SK-N-MC (cell line): ENCODE measurements at regions not wholly inside any gene's neighbourhood (a gene's known extent, or its start where the extent isn't known, plus 50 kb on each side); places are given as distances from the start of the nearest gene placed in this dataset.
"Not testable (repeated sequence)": the region's sequence is repeated elsewhere in the genome, so short reads cannot be mapped to it uniquely, and the experiment has no call there.

Experiments
- DNase-seq: peaks from one replicate; pipeline ENCODE4 v3.0.0-alpha.2; 2011; ENCODE audit warnings: low read depth, low spot score
- H3K27ac ChIP-seq: fragments of 200-600 bp; sonication (generic); 2 replicates; pipeline ENCODE4 v1.5.1; 2016; ENCODE audit warnings: mixed run types
- H3K36me3 ChIP-seq: fragments of 200-600 bp; sonication (generic); 2 replicates; pipeline ENCODE4 v1.6.1; 2017; ENCODE audit warnings: antibody characterized with exemption, low read length, mixed read lengths; ENCODE audit not compliant: insufficient read depth
- H3K4me3 ChIP-seq: fragments of 200-600 bp; sonication (generic); 2 replicates; pipeline ENCODE4 v1.5.1; 2016
- H3K9ac ChIP-seq: fragments of 200-600 bp; sonication (generic); 2 replicates; pipeline ENCODE4 v1.8.0; 2017; ENCODE audit warnings: mixed run types, mixed read lengths; ENCODE audit not compliant: insufficient read length
- H3K9me3 ChIP-seq: fragments of 200-600 bp; sonication (generic); 2 replicates; pipeline ENCODE4 v1.6.1; 2017; ENCODE audit warnings: low read depth, mild to moderate bottlenecking, antibody characterized with exemption, low read length, moderate library complexity, mixed read lengths
- EZH2 ChIP-seq: fragments of 200-600 bp; sonication (generic); IDR thresholded peaks from one replicate; pipeline ENCODE4 v1.6.1; 2017; ENCODE audit warnings: antibody characterized with exemption
- FOXP2 ChIP-seq: optimal IDR thresholded peaks from 2 replicates; pipeline ENCODE3; 2011; ENCODE audit warnings: mild to moderate bottlenecking, moderate library complexity; ENCODE audit not compliant: insufficient read depth; ENCODE audit errors: extremely low read length, control extremely low read depth
- POLR2AphosphoS5 ChIP-seq: IDR thresholded peaks from 2 replicates; pipeline ENCODE4 v1.6.1; 2012; ENCODE audit warnings: mild to moderate bottlenecking, low read depth, low read length, borderline replicate concordance

DNA sequence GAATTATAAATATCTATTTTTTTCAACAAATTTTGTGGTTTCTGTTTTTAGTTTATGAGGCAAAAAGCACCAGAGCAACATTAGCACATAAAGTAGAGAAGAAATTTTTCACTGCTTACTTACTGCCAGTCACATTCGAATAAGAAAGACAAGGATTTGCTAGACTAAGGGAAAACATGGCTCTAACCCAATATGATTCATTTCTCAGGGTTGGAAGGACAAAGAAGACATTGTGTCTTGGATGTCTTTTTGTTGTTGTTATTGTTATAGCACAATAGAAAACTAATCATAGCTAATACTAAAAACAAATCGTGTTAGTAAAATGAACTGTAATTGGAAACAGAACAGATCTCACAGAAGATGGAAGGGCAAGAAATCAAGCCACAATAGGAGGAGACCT, 90.9 kb upstream of the SLCO6A1 start:
- Histone ChIP-seq H3K4me3 (no peak overlapping the region), H3K9me3 (no peaks in the 10 kb centered on the region), H3K9ac (no peak overlapping the region), H3K36me3 (no peaks in the 10 kb centered on the region), H3K27ac (no peak overlapping the region)
- TF ChIP-seq POLR2AphosphoS5 (no peak), FOXP2 (no peak), EZH2 (no peak)
- no peak for DNase-seq

GRCh38 chr5:102590467-102590866, 91.7 kb upstream of the SLCO6A1 start:
- Histone ChIP-seq H3K4me3 (no peak overlapping the region), H3K9ac (no peak overlapping the region), H3K36me3 (no peaks in the 10 kb centered on the region), H3K9me3 (no peaks in the 10 kb centered on the region), H3K27ac (no peak overlapping the region)
- TF ChIP-seq POLR2AphosphoS5, result no peak
- no peak for TF ChIP-seq EZH2
- TF ChIP-seq FOXP2, result no peak
- DNase-seq, result no peak

- Histone ChIP-seq H3K9ac (no peak overlapping the region), H3K27ac (no peak overlapping the region), H3K36me3 (no peaks in the 10 kb centered on the region), H3K4me3 (no peak overlapping the region), H3K9me3 (no peaks in the 10 kb centered on the region)
- TF ChIP-seq FOXP2 (no peak), POLR2AphosphoS5 (no peak)
- no peak for DNase-seq
Observed at GRCh38 chr5:102591650-102592049, 92.8 kb upstream of the SLCO6A1 start.

GRCh38 chr5:102592586-102592985, 93.8 kb upstream of the SLCO6A1 start:
- not testable (repeated sequence) for H3K9ac ChIP-seq, H3K27ac ChIP-seq, H3K4me3 ChIP-seq, H3K36me3 ChIP-seq, DNase-seq, H3K9me3 ChIP-seq

DNA sequence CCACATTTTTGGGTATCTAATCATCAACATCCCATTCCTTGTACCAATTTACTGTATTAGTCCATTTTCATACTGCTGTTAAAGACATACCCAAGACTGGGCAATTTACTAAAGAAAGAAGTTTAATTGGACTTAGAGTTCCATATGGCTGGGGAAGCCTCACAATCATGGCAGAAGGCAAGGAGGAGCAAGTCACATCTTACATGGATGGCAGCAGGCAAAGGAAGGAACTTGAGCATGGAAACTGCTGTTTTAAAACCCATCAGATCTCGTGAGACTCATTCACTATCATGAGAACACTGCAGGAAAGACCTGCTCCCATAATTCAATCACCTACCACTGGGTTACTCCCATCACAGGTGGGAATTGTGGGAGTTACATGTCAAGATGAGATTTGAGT, 95.4 kb upstream of the SLCO6A1 start:
- Histone ChIP-seq H3K4me3 (no peak overlapping the region), H3K9ac (no peak overlapping the region), H3K36me3 (no peaks in the 10 kb centered on the region), H3K9me3 (no peaks in the 10 kb centered on the region), H3K27ac (no peak overlapping the region)
- no peak for TF ChIP-seq EZH2
- no peak for TF ChIP-seq POLR2AphosphoS5
- TF ChIP-seq FOXP2, result no peak
- DNase-seq, result no peak

- Histone ChIP-seq H3K4me3 (no peak overlapping the region), H3K36me3 (no peaks in the 10 kb centered on the region), H3K9ac (no peak overlapping the region), H3K27ac (no peak overlapping the region), H3K9me3 (no peaks in the 10 kb centered on the region)
- no peak for DNase-seq
- TF ChIP-seq EZH2 (no peak), POLR2AphosphoS5 (no peak), FOXP2 (no peak)
Observed at GRCh38 chr5:102595332-102595731, 96.5 kb upstream of the SLCO6A1 start.

GRCh38 chr5:102596113-102596512, 97.3 kb upstream of the SLCO6A1 start:
- Histone ChIP-seq H3K36me3 (no peaks in the 10 kb centered on the region), H3K9ac (no peak overlapping the region), H3K9me3 (no peaks in the 10 kb centered on the region), H3K4me3 (no peak overlapping the region), H3K27ac (no peak overlapping the region)
- TF ChIP-seq FOXP2 (no peak), EZH2 (no peak), POLR2AphosphoS5 (no peak)
- DNase-seq, result no peak

DNA sequence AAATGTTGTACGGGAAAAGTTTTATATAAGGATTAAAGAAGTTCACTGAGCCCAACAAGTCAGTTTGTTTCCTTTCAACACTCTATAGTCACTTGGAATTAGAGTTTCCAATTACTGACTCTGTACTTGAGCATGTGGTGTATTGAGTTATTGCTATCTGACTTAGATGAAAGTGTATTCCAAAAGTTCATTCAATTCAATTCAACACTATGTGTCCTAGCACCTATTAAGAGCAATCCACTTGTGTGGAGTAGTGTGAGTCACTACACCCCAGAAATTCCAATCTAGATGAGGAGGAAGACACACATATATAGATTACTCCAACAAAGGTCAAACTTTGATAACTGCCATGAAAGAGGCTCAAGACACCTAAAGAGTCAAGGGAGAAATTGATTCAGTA, 98.2 kb upstream of the SLCO6A1 start:
- H3K4me3 ChIP-seq, result no peak overlapping the region
- no peak overlapping the region for H3K27ac ChIP-seq
- DNase-seq, result no peak
- no peaks in the 10 kb centered on the region for H3K9me3 ChIP-seq
- TF ChIP-seq FOXP2, result no peak
- no peak for TF ChIP-seq POLR2AphosphoS5
- TF ChIP-seq EZH2, result no peak
- H3K36me3 ChIP-seq, result no peaks in the 10 kb centered on the region
- no peak overlapping the region for H3K9ac ChIP-seq

- H3K27ac ChIP-seq, result no peak overlapping the region
- H3K9ac ChIP-seq, result no peak overlapping the region
- no peaks in the 10 kb centered on the region for H3K9me3 ChIP-seq
- TF ChIP-seq POLR2AphosphoS5 (no peak), EZH2 (no peak), FOXP2 (no peak)
- no peaks in the 10 kb centered on the region for H3K36me3 ChIP-seq
- no peak for DNase-seq
- H3K4me3 ChIP-seq, result no peak overlapping the region
Observed at GRCh38 chr5:102599289-102599688, 100.5 kb upstream of the SLCO6A1 start.

DNA sequence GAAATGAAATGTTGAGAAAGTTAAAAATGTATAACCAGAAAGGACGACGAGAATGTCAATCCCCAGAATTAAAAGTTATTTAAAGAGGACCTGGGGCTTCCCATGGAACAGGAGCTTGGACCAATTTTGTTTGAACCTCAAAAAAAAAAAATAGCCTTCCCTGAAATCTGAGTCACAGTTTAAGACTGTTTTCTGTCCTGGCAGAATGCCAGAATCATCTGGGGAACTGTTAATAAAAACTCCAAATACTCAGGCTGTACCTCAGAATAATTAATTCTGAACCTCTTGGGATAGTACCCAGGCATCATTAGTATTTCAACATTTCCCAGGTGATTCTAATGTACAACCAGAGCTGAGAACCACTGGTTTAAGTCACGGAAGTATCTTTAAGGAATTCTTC, 102.2 kb upstream of the SLCO6A1 start:
- Histone ChIP-seq H3K4me3 (no peak overlapping the region), H3K27ac (no peak overlapping the region), H3K9me3 (no peaks in the 10 kb centered on the region), H3K36me3 (no peaks in the 10 kb centered on the region), H3K9ac (no peak overlapping the region)
- no peak for DNase-seq
- TF ChIP-seq FOXP2, result no peak
- TF ChIP-seq POLR2AphosphoS5, result no peak
- no peak for TF ChIP-seq EZH2
